Fibroblast of the aortic adventitia (primary cell): ENCODE measurements at regions not wholly inside any gene's neighbourhood (a gene's known extent, or its start where the extent isn't known, plus 50 kb on each side); places are given as distances from the start of the nearest gene placed in this dataset.

Source experiments
- DNase-seq: peaks from one replicate; pipeline ENCODE4 v3.0.0-alpha.2; 2010; ENCODE audit warnings: low read depth
- H3K4me3 ChIP-seq: 2 replicates; pipeline ENCODE4 v1.5.1; 2011; ENCODE audit warnings: low read depth, mild to moderate bottlenecking, control low read depth, low read length, moderate library complexity
- TF ChIP-seq, protein P1 (sequence below): IDR thresholded peaks from 2 replicates; pipeline ENCODE4 v1.5.1; 2011; ENCODE audit warnings: mild to moderate bottlenecking, low read length, control low read depth, inconsistent platforms; ENCODE audit not compliant: insufficient read depth

DNA sequence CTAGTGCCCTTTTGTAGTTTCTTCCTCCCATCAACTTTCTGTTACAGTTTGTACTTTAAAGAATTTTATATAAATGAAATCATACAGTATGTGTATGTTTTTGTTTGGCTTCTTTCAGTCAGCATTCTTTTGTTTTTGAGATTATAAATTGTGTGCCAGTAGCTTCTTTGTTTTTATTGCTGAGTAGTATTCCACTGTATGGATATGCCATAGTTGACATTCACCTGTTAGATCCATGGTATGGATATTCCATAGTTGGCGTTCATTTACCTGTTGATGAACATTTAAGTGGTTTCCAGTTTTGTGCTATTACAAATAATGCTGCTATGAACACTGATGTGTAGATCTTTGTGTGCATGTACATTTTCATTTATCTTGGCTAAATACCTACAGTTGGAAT is 70.8 kb upstream of the SYPL1 start:
- H3K4me3 ChIP-seq = no peak overlapping the region
- TF ChIP-seq, protein P1, sequence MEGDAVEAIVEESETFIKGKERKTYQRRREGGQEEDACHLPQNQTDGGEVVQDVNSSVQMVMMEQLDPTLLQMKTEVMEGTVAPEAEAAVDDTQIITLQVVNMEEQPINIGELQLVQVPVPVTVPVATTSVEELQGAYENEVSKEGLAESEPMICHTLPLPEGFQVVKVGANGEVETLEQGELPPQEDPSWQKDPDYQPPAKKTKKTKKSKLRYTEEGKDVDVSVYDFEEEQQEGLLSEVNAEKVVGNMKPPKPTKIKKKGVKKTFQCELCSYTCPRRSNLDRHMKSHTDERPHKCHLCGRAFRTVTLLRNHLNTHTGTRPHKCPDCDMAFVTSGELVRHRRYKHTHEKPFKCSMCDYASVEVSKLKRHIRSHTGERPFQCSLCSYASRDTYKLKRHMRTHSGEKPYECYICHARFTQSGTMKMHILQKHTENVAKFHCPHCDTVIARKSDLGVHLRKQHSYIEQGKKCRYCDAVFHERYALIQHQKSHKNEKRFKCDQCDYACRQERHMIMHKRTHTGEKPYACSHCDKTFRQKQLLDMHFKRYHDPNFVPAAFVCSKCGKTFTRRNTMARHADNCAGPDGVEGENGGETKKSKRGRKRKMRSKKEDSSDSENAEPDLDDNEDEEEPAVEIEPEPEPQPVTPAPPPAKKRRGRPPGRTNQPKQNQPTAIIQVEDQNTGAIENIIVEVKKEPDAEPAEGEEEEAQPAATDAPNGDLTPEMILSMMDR = no peak
- no peak for DNase-seq

DNA sequence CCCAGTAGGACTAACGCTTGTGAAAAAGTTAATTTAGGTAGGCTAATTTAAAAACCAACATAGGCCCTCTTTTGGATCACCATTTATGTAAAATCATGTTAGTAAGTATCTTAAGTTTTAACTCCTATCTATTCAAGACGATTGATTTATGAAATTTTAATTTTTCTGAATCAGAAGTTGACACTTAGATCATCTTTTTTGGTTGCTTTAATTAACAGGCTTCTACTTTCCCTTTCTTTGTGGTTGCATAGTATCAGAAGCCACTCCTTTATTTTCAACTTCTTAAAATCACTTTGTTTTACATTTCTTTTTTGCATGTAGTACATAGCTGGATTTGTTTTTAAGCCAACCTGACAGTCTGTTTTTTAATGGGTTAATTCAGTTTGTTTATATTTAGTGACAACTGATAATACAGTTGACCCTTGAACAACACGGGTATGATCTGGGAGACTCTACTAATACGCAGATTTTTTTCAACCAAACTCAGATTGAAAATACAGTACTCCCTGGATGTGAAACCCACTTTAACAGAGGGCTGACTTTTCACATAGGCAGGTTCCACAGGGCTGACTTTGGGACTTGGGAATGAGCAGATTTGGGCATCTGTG is 69.7 kb upstream of the SYPL1 start:
- TF ChIP-seq, protein P1 = no peak
- no peak overlapping the region for H3K4me3 ChIP-seq
- no peak for DNase-seq

DNA sequence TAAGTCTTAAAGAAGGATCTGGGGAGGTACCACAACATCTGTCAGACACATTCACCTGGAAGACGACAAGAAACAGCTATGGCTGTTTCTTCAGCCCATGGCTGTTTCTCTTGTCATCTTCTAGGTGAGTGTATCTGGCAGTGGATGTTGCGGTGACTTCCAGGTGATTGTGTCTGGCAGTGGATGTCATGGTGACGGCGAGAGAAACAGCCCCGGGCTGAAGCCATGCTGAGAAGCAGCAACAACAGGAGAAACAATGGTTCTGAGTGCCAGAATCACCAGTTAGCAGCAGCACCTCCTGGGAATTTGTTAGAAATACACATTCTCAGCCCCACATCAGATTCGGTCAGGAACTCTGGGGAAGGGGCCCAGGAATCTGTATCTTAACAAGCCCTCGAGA is 68.6 kb upstream of the SYPL1 start:
- TF ChIP-seq, protein P1 = no peak
- no peak for DNase-seq

DNA sequence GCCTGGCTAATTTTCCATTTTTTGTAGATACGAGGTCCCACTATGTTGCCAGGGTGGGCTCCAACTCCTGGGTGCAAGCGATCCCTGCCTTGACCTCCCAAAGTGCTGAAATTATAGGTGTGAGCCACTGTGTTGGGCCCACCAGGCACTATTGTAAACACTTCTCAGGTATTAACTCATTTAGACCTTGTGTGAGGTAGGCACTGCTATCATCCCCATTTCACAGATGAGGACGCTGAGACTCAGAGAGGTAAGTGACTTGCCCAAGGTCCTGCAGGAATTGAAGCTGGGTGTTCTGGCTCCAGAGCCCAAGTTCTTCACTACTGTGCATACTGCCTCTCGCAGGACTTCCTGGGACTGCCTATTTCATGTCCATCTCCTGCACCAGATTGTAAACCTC is 67.1 kb upstream of the SYPL1 start:
- no peak for DNase-seq
- no peak overlapping the region for H3K4me3 ChIP-seq
- TF ChIP-seq, protein P1 = no peak

More for the DNA sequence above, 68.6 kb upstream of the SYPL1 start:
- no peak overlapping the region for H3K4me3 ChIP-seq

DNA sequence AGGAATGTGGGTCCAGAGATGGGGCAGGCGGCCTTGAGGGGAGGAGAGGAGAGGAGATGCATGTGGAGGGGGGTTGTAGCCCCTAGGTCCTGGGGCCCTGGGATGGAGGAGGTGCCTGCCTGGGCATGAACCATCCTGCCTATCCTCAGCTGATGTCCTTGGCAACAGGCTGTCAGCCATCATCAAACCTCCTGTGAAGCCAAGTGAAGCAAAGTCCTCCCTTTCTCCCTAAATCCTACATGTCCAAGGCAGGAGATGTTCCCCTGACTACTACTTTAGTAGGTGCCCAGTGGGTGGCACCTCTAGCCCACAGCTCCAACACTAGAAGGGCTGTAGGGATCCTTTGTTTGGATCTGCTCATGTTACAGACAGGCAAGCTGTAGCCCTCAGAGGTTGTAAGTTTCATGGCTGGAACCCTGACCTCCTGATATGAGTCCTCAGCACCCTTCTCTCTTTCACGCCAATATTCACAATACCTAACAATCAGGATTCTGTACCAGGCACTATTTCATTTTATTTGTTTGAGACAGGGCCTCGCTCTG is 66.6 kb upstream of the SYPL1 start:
- peak; percentile 69 for DNase-seq
- TF ChIP-seq, protein P1 = peak; percentile 47
- H3K4me3 ChIP-seq = no peak overlapping the region

DNA sequence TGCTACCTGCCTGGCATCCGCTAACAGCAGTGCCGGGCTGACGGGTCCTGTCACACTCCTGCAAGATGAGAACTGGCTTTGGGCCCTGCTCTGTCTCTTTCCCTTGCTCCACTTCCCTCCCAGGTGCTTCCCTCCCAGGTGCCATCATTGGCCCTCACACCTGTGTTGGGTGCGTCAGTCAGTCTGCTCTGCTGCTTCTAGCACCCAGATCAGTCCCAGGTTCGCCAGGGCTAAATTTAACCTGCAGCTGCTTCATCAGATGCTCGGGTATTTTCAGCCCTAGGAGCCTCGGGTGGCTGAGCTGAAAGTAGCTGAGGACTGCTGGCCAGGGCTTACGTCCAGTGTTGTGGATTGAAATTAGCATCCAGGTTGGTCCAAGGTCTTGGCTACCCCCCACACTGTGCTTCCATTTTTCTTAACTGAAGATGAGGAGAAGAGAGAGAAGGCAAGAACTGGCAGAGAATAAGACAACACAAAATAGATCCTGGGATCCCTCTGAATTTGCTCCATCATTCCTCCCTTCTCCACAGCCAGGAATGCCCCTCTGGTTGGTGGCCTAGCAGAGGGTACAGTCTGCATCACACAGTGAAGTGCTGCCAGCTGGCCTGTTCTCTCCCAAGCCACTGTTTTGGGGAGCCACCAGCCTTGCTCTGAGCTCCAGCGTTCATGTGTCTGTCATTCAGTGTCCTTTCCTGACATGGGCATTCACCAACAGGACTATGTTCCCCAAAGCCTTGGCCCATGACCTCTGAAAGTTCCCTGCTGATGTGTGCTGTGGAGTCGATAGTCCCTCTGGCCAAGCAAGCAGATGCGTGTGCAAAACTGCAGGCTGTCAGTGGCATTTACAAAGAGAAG is 65.9 kb upstream of the SYPL1 start:
- TF ChIP-seq, protein P1 = no peak
- DNase-seq = no peak
- H3K4me3 ChIP-seq = no peak overlapping the region
